K562 (cell line): ENCODE measurements at regions not wholly inside any gene's neighbourhood (a gene's known extent, or its start where the extent isn't known, plus 50 kb on each side); places are given as distances from the start of the nearest gene placed in this dataset.

Source experiments
- ATAC-seq: fragments of 200-7000 bp; cut with Tn5 transposase; 3 replicates; pipeline ENCODE4 v1.9.1; 2020; ENCODE audit warnings: moderate library complexity
- BruUV-seq: library from RNA; stranded (reverse); fragments of 400-500 nt; replicated peaks from 2 replicates; lab custom pipeline; 2021; lab: Mats Ljungman, UMichigan
- CTCF ChIA-PET: fragments of 300-600 bp; formaldehyde crosslinking; extraction: SDS; loops from one replicate; lab custom pipeline; 2021; ENCODE audit warnings: low intra/inter-chr PET ratio; lab: Yijun Ruan, JAX
- POLR2A ChIA-PET: fragments of 300-600, 350-650 bp; sonication (Branson Sonifier 250); formaldehyde crosslinking; extraction: SDS; loops from one replicate; lab custom pipeline; 2021; ENCODE audit warnings: antibody characterized with exemption, inconsistent platforms; lab: Yijun Ruan, JAX
- DNase-seq, 4 experiments: peaks; one replicate each; pipeline versions ENCODE4 v3.0.0 to v3.0.0-alpha.2; 2011 to 2018; ENCODE audit warnings: low spot score in 3 of 4, mixed read lengths in 3 of 4; ENCODE audit errors: extremely low read depth in 1 of 4
- FAIRE-seq: peaks from 2 replicates; lab custom pipeline; 2011; peaks lifted over from hg19 to GRCh38; lab: Jason Lieb, UNC
- H2AFZ ChIP-seq: 2 replicates; pipeline ENCODE4 v1.6.0; 2011; ENCODE audit warnings: low read depth, low read length, control low read depth, inconsistent platforms
- H3K27ac ChIP-seq: fragments of 200-600 bp; 3 replicates; pipeline ENCODE4 v1.8.0; 2011; ENCODE audit warnings: low read depth, mild to moderate bottlenecking, control low read depth, inconsistent platforms, low read length, moderate library complexity, mixed read lengths; ENCODE audit errors: extremely low read depth
- H3K27me3 ChIP-seq, 2 experiments: fragments of 300-600 bp in 1 of 2; 2 replicates in 1 of 2; 3 replicates in 1 of 2; pipeline versions ENCODE4 v1.6.0 to v1.8.0; 2011; ENCODE audit warnings: inconsistent platforms in 2 of 2, low read length in 2 of 2, mild to moderate bottlenecking in 1 of 2, mixed read lengths in 1 of 2, moderate library complexity in 1 of 2; ENCODE audit not compliant: control insufficient read depth in 2 of 2, insufficient read depth in 2 of 2
- H3K36me3 ChIP-seq: fragments of 300-600 bp; 3 replicates; pipeline ENCODE4 v1.8.0; 2011; ENCODE audit warnings: mild to moderate bottlenecking, low read length, inconsistent platforms; ENCODE audit not compliant: control insufficient read depth, insufficient read depth
- H3K4me1 ChIP-seq, 2 experiments: fragments of 200-600 bp in 1 of 2; replicated peaks in 1 of 2; 2 replicates in 1 of 2; 3 replicates in 1 of 2; pipeline versions ENCODE4 v1.5.1 to v1.8.0; 2011; ENCODE audit warnings: inconsistent platforms in 2 of 2, low read length in 2 of 2, mild to moderate bottlenecking in 1 of 2, mixed read lengths in 1 of 2, moderate library complexity in 1 of 2; ENCODE audit not compliant: control insufficient read depth in 2 of 2, insufficient read depth in 2 of 2
- H3K4me2 ChIP-seq: 2 replicates; pipeline ENCODE4 v1.6.1; 2011; ENCODE audit warnings: low read length, control low read depth, inconsistent platforms, mixed read lengths; ENCODE audit not compliant: insufficient read depth
- H3K4me3 ChIP-seq: fragments of 200-600 bp; sonication (generic), shearing (Covaris generic); 2 replicates; pipeline ENCODE4 v1.5.1; 2016; ENCODE audit warnings: control low read depth, inconsistent platforms
- H3K79me2 ChIP-seq: fragments of 200-600 bp; 3 replicates; pipeline ENCODE4 v1.8.0; 2011; ENCODE audit warnings: low read length, inconsistent platforms; ENCODE audit not compliant: control insufficient read depth, insufficient read depth
- H3K9ac ChIP-seq, 2 experiments: 2 replicates each; pipeline versions ENCODE4 v1.6.0 to v1.6.1; 2011; ENCODE audit warnings: low read depth in 2 of 2, low read length in 2 of 2, control low read depth in 1 of 2, inconsistent platforms in 1 of 2, mild to moderate bottlenecking in 1 of 2, mixed read lengths in 1 of 2; ENCODE audit not compliant: insufficient read depth in 1 of 2
- H3K9me1 ChIP-seq: one replicate; pipeline ENCODE4 v1.6.0; 2011; ENCODE audit warnings: inconsistent platforms, mild to moderate bottlenecking, low read length, moderate library complexity; ENCODE audit not compliant: control insufficient read depth, insufficient read depth
- H3K9me3 ChIP-seq: replicated peaks from 2 replicates; pipeline ENCODE4 v1.5.1; 2011; ENCODE audit warnings: low read depth, low read length, inconsistent platforms; ENCODE audit not compliant: control insufficient read depth, insufficient read depth
- H4K20me1 ChIP-seq: replicated peaks from 2 replicates; pipeline ENCODE4 v1.6.1; 2011; ENCODE audit warnings: low read length, inconsistent platforms, mixed read lengths; ENCODE audit not compliant: control insufficient read depth, insufficient read depth
- ELF2 ChIP-seq: fragments of 250-450 bp; sonication (Bioruptor Pico); IDR thresholded peaks from 2 replicates; pipeline ENCODE4 v1.5.0; 2021; ENCODE audit warnings: mild to moderate bottlenecking
- ERF ChIP-seq: fragments of 450-650 bp; formaldehyde crosslinking; IDR thresholded peaks from 2 replicates; pipeline ENCODE4 v1.4.0; 2020; ENCODE audit warnings: mild to moderate bottlenecking, mixed read lengths
- FOXA3 ChIP-seq, 2 experiments: fragments of 450-650 bp in 1 of 2; sonication (generic) in 1 of 2; formaldehyde crosslinking; IDR thresholded peaks in 1 of 2; conservative IDR thresholded peaks in 1 of 2; 2 replicates each; pipeline versions ENCODE4 v1.4.0 to v1.8.0; 2020 to 2022; ENCODE audit warnings: mild to moderate bottlenecking in 2 of 2, missing genetic modification reagents in 1 of 2
- MIER1 ChIP-seq: fragments of 450-650 bp; IDR thresholded peaks from 2 replicates; pipeline ENCODE4 v1.6.1; 2016; ENCODE audit warnings: antibody characterized with exemption, mild to moderate bottlenecking, low read depth
- TRIM24 ChIP-seq, 2 experiments: fragments of 450-650 bp; IDR thresholded peaks; 2 replicates each; pipeline ENCODE4 v1.6.1; 2016
- ZNF239 ChIP-seq: fragments of 250-450 bp; sonication (Bioruptor Pico); IDR thresholded peaks from 2 replicates; pipeline ENCODE4 v1.4.0; 2020; ENCODE audit warnings: mild to moderate bottlenecking
- ZNF253 ChIP-seq: fragments of 250-450 bp; sonication (Bioruptor Pico); conservative IDR thresholded peaks from 2 replicates; pipeline ENCODE4 v1.6.1; 2021; ENCODE audit warnings: mild to moderate bottlenecking
- WGBS: fragments of 100-300 bp; shearing (Covaris generic); methylation state at CpG from one replicate; pipeline ENCODE4 v1.1.6; 2016; ENCODE audit warnings: low coverage, mixed read lengths; ENCODE audit not compliant: insufficient coverage; ENCODE audit errors: missing lambda C conversion rate; 5-methylcytosine and 5-hydroxymethylcytosine counted together
- in situ Hi-C: fragments of 300-500 bp; cut with MboI; formaldehyde crosslinking; loops from 4 replicates; pipeline ENCODE4 v1.15.0; 2018; ENCODE audit warnings: inconsistent platforms, mixed read lengths
- intact Hi-C: fragments of 100-400 bp; cut with micrococcal nuclease; formaldehyde crosslinking; loops from 2 replicates; pipeline ENCODE4 v1.14.2; 2022
- TF ChIP-seq, protein P1 (sequence below): fragments of 150-350 bp; conservative IDR thresholded peaks from 2 replicates; pipeline ENCODE4 v1.6.1; 2014; ENCODE audit warnings: low read length
- TF ChIP-seq, protein P2 (sequence below), 2 experiments: IDR thresholded peaks in 1 of 2; conservative IDR thresholded peaks in 1 of 2; 2 replicates each; pipeline ENCODE4 v1.6.1; 2016; ENCODE audit warnings: low read depth in 2 of 2, mild to moderate bottlenecking in 1 of 2, missing compliant biosample characterization in 1 of 2, missing genetic modification characterization in 1 of 2, moderate library complexity in 1 of 2
- TF ChIP-seq, protein P3 (sequence below): IDR thresholded peaks from 2 replicates; pipeline ENCODE4 v1.6.1; 2016; ENCODE audit warnings: missing genetic modification characterization, missing compliant biosample characterization
- TF ChIP-seq, protein P4 (sequence below): fragments of 250-450 bp; sonication (Bioruptor Pico); IDR thresholded peaks from 2 replicates; pipeline ENCODE4 v1.5.0; 2020; ENCODE audit warnings: mild to moderate bottlenecking
- TF ChIP-seq, protein P5 (sequence below): fragments of 250-450 bp; sonication (Bioruptor Pico); IDR thresholded peaks from 2 replicates; pipeline ENCODE4 v1.8.0; 2022; ENCODE audit warnings: moderate library complexity, mild to moderate bottlenecking, inconsistent platforms

DNA sequence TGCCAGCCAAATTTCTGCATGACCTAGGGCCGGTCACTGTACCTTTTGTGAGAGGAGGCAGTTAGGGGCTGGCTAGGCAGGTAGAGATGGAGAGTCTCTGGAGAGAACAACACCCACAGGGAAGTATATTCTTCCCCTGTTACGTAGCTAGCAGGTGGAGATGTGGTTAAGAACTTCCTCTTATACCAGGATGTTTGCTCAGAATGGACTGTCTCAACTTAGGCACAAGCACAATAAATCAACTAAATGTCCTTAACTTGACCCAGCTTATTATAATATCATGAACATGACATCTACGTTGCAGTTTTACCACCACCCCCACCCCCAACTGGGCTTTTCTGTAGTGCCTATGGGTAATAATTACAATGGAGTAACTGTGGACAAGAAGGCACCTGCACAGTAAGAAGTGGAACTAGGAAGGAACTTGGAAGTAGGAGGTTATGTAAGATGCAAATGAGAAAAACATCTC, 60.7 kb upstream of the MPEG1 start:
- DNase-seq (no peak), ATAC-seq (no peak), FAIRE-seq (no peak)
- intact Hi-C loops (no loop called here), in situ Hi-C loops (no loop called here)
- Histone ChIP-seq H3K27ac (no peak overlapping the region), H3K27me3 (0 out of 5 replicates have a peak, but pooled peaks cover 0 to 4% of the 10 kb centered on the region in 2 experiments), H3K4me3 (no peak overlapping the region), H3K36me3 (no peaks in the 10 kb centered on the region), H3K9ac (no peak overlapping the region), H3K4me1 (no peaks in the 10 kb centered on the region; a peak in 1 of 5 replicates), H3K9me3 (no peaks in the 10 kb centered on the region), H4K20me1 (no peaks in the 10 kb centered on the region), H3K4me2 (no peak overlapping the region), H2AFZ (no peak overlapping the region), H3K79me2 (no peaks in the 10 kb centered on the region), H3K9me1 (no peaks in the 10 kb centered on the region)
- no TSS peak for BruUV-seq
- WGBS: 0% methylated on average over 3 of the region's 3 CpGs
- POLR2A ChIA-PET: no interaction called here
- CTCF ChIA-PET: interaction anchor here (0.7 kb wide), 1 partner anchor 32 kb away, joined by 5 read pairs; no protein-coding TSS in a partner anchor
- TF ChIP-seq ZNF253 (CRISPR knock-in tag) (no peak), FOXA3 (CRISPR knock-in tag; conservative IDR thresholded peaks at IDR 0.05 in 1 of 2, IDR thresholded peaks at IDR 0.05 in 1 of 2) (0 out of 4 replicates have a peak, but pooled peaks of 1 of the 2 experiments have one; percentile 22), ZNF239 (CRISPR knock-in tag) (no peak), MIER1 (no peak), ELF2 (no peak), TRIM24 (IDR thresholded peaks at IDR 0.05) (no peak), ERF (no peak)
- TF ChIP-seq, protein P1, sequence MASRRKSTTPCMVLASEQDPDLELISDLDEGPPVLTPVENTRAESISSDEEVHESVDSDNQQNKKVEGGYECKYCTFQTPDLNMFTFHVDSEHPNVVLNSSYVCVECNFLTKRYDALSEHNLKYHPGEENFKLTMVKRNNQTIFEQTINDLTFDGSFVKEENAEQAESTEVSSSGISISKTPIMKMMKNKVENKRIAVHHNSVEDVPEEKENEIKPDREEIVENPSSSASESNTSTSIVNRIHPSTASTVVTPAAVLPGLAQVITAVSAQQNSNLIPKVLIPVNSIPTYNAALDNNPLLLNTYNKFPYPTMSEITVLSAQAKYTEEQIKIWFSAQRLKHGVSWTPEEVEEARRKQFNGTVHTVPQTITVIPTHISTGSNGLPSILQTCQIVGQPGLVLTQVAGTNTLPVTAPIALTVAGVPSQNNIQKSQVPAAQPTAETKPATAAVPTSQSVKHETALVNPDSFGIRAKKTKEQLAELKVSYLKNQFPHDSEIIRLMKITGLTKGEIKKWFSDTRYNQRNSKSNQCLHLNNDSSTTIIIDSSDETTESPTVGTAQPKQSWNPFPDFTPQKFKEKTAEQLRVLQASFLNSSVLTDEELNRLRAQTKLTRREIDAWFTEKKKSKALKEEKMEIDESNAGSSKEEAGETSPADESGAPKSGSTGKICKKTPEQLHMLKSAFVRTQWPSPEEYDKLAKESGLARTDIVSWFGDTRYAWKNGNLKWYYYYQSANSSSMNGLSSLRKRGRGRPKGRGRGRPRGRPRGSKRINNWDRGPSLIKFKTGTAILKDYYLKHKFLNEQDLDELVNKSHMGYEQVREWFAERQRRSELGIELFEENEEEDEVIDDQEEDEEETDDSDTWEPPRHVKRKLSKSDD: no peak
- TF ChIP-seq, protein P2, sequence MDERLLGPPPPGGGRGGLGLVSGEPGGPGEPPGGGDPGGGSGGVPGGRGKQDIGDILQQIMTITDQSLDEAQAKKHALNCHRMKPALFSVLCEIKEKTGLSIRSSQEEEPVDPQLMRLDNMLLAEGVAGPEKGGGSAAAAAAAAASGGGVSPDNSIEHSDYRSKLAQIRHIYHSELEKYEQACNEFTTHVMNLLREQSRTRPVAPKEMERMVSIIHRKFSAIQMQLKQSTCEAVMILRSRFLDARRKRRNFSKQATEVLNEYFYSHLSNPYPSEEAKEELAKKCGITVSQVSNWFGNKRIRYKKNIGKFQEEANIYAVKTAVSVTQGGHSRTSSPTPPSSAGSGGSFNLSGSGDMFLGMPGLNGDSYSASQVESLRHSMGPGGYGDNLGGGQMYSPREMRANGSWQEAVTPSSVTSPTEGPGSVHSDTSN (CRISPR knock-in tag; IDR thresholded peaks at IDR 0.05; ENCODE audit: low read depth): no peak
- TF ChIP-seq, protein P2 (tag; conservative IDR thresholded peaks at IDR 0.05; ENCODE audit: low read depth): 0 out of 2 replicates have a peak, but pooled peaks have one; percentile 8
- TF ChIP-seq, protein P3, sequence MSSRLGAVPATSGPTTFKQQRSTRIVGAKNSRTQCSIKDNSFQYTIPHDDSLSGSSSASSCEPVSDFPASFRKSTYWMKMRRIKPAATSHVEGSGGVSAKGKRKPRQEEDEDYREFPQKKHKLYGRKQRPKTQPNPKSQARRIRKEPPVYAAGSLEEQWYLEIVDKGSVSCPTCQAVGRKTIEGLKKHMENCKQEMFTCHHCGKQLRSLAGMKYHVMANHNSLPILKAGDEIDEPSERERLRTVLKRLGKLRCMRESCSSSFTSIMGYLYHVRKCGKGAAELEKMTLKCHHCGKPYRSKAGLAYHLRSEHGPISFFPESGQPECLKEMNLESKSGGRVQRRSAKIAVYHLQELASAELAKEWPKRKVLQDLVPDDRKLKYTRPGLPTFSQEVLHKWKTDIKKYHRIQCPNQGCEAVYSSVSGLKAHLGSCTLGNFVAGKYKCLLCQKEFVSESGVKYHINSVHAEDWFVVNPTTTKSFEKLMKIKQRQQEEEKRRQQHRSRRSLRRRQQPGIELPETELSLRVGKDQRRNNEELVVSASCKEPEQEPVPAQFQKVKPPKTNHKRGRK (tag): no peak
- TF ChIP-seq, protein P4, sequence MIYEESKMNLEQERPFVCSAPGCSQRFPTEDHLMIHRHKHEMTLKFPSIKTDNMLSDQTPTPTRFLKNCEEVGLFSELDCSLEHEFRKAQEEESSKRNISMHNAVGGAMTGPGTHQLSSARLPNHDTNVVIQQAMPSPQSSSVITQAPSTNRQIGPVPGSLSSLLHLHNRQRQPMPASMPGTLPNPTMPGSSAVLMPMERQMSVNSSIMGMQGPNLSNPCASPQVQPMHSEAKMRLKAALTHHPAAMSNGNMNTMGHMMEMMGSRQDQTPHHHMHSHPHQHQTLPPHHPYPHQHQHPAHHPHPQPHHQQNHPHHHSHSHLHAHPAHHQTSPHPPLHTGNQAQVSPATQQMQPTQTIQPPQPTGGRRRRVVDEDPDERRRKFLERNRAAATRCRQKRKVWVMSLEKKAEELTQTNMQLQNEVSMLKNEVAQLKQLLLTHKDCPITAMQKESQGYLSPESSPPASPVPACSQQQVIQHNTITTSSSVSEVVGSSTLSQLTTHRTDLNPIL (CRISPR knock-in tag): no peak
- TF ChIP-seq, protein P5, sequence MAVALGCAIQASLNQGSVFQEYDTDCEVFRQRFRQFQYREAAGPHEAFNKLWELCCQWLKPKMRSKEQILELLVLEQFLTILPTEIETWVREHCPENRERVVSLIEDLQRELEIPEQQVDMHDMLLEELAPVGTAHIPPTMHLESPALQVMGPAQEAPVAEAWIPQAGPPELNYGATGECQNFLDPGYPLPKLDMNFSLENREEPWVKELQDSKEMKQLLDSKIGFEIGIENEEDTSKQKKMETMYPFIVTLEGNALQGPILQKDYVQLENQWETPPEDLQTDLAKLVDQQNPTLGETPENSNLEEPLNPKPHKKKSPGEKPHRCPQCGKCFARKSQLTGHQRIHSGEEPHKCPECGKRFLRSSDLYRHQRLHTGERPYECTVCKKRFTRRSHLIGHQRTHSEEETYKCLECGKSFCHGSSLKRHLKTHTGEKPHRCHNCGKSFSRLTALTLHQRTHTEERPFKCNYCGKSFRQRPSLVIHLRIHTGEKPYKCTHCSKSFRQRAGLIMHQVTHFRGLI: peak; percentile 84; the same call in 1 of the 2 replicates
